ENCODE measurements at regions not wholly inside any gene's neighbourhood (a gene's known extent, or its start where the extent isn't known, plus 50 kb on each side); places are given as distances from the start of the nearest gene placed in this dataset.

GRCh38 chr6:144662812-144663365 lies 377.8 kb downstream of the UTRN start:
- H3K4me3 ChIP-seq (ENCODE audit: low read length), result no peak overlapping the region
- H3K36me3 ChIP-seq (replicated peaks; ENCODE audit: insufficient read depth, low read length), result no peaks in the 10 kb centered on the region
- no peaks in the 10 kb centered on the region for H3K9me3 ChIP-seq (replicated peaks; ENCODE audit: insufficient read depth, low read length)
- no peak overlapping the region for H3K27ac ChIP-seq (ENCODE audit: low read length)
- H2AFZ ChIP-seq (ENCODE audit: low read length), result no peak overlapping the region
- H3K4me1 ChIP-seq (ENCODE audit: low read length), result no peaks in the 10 kb centered on the region
- no peaks in the 10 kb centered on the region for H3K27me3 ChIP-seq (replicated peaks; ENCODE audit: insufficient read depth, low read length)
- no peaks in the 10 kb centered on the region for H3K9me2 ChIP-seq (replicated peaks; ENCODE audit: insufficient read depth, low read length)
- no peak overlapping the region for H3K9ac ChIP-seq (ENCODE audit: low read length)
- no peak for DNase-seq
- no peaks in the 10 kb centered on the region for H4K20me1 ChIP-seq (ENCODE audit: insufficient read depth, low read length)
- no peak overlapping the region for H3K4me2 ChIP-seq (ENCODE audit: low read depth, low read length)
- TF ChIP-seq EZH2 (optimal IDR thresholded peaks at IDR 0.05; ENCODE audit: low read depth, low read length) (no peak), EZH2phosphoT487 (IDR thresholded peaks at IDR 0.05; ENCODE audit: low read length) (no peak)
- TF ChIP-seq, protein P1, sequence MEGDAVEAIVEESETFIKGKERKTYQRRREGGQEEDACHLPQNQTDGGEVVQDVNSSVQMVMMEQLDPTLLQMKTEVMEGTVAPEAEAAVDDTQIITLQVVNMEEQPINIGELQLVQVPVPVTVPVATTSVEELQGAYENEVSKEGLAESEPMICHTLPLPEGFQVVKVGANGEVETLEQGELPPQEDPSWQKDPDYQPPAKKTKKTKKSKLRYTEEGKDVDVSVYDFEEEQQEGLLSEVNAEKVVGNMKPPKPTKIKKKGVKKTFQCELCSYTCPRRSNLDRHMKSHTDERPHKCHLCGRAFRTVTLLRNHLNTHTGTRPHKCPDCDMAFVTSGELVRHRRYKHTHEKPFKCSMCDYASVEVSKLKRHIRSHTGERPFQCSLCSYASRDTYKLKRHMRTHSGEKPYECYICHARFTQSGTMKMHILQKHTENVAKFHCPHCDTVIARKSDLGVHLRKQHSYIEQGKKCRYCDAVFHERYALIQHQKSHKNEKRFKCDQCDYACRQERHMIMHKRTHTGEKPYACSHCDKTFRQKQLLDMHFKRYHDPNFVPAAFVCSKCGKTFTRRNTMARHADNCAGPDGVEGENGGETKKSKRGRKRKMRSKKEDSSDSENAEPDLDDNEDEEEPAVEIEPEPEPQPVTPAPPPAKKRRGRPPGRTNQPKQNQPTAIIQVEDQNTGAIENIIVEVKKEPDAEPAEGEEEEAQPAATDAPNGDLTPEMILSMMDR (IDR thresholded peaks at IDR 0.05; ENCODE audit: low read length), result no peak
- H3K79me2 ChIP-seq (ENCODE audit: low read length), result no peaks in the 10 kb centered on the region
- H3F3A ChIP-seq (ENCODE audit: insufficient read depth, low read length), result no peaks in the 10 kb centered on the region

DNA sequence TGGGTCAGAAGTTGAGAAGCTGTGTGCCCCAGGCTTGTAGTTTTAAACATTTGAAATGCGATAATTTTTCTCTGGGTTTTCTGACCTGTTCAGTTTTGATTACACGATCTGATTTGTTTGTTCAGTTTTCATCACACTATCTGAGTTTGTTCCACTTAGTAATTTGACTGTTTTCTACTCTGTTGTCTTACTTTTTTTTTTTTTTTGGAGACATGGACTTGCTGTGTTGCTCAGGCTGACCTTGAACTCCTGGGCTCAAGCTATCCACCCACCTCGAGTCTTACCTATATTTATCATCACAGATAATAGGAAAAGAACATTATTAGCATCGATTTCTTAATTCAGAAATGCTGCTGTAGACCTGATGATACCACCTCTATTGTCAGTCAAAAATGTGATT lies 379.1 kb downstream of the UTRN start:
- no peaks in the 10 kb centered on the region for H3K36me3 ChIP-seq (replicated peaks; ENCODE audit: insufficient read depth, low read length)
- H3K9me2 ChIP-seq (replicated peaks; ENCODE audit: insufficient read depth, low read length), result no peaks in the 10 kb centered on the region
- H3K9me3 ChIP-seq (replicated peaks; ENCODE audit: insufficient read depth, low read length), result no peaks in the 10 kb centered on the region
- H3K4me1 ChIP-seq (ENCODE audit: low read length), result no peaks in the 10 kb centered on the region
- H3F3A ChIP-seq (ENCODE audit: insufficient read depth, low read length), result no peaks in the 10 kb centered on the region
- no peak overlapping the region for H3K9ac ChIP-seq (ENCODE audit: low read length)
- H3K27ac ChIP-seq (ENCODE audit: low read length), result no peak overlapping the region
- H3K4me2 ChIP-seq (ENCODE audit: low read depth, low read length), result no peak overlapping the region
- no peaks in the 10 kb centered on the region for H4K20me1 ChIP-seq (ENCODE audit: insufficient read depth, low read length)
- H3K79me2 ChIP-seq (ENCODE audit: low read length), result no peaks in the 10 kb centered on the region
- TF ChIP-seq, protein P1 (IDR thresholded peaks at IDR 0.05; ENCODE audit: low read length), result no peak
- TF ChIP-seq EZH2 (optimal IDR thresholded peaks at IDR 0.05; ENCODE audit: low read depth, low read length), result no peak
- TF ChIP-seq EZH2phosphoT487 (IDR thresholded peaks at IDR 0.05; ENCODE audit: low read length), result no peak
- H2AFZ ChIP-seq (ENCODE audit: low read length), result no peak overlapping the region
- no peak for DNase-seq
- H3K27me3 ChIP-seq (replicated peaks; ENCODE audit: insufficient read depth, low read length), result no peaks in the 10 kb centered on the region
- no peak overlapping the region for H3K4me3 ChIP-seq (ENCODE audit: low read length)

DNA sequence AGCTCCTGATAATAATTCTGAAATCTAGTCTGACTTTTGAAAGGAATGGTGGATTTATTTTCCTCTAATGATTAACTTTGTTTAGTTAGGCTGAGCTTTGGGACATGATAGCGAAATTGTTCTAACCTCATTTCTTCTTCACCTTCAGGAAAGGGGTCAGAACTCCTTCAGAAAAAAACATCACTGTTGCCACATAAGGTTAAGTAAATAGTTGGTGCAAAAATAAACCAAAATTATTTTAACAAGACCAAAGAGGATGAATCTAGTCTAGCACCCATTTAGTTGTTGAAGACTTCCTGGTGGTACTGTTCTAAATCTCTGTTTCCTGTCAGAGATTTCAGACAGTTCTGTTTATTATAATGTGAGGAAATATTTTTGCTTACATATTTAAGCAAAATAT lies 379.8 kb downstream of the UTRN start:
- H3K4me2 ChIP-seq (ENCODE audit: low read depth, low read length), result no peak overlapping the region

More for the DNA sequence above, 379.8 kb downstream of the UTRN start:
- no peak overlapping the region for H3K4me3 ChIP-seq (ENCODE audit: low read length)
- no peaks in the 10 kb centered on the region for H3K36me3 ChIP-seq (replicated peaks; ENCODE audit: insufficient read depth, low read length)
- no peak for TF ChIP-seq EZH2phosphoT487 (IDR thresholded peaks at IDR 0.05; ENCODE audit: low read length)
- TF ChIP-seq, protein P1 (IDR thresholded peaks at IDR 0.05; ENCODE audit: low read length), result no peak
- no peak for DNase-seq
- no peak overlapping the region for H3K9ac ChIP-seq (ENCODE audit: low read length)
- H2AFZ ChIP-seq (ENCODE audit: low read length), result no peak overlapping the region
- no peaks in the 10 kb centered on the region for H3K4me1 ChIP-seq (ENCODE audit: low read length)
- H3K9me2 ChIP-seq (replicated peaks; ENCODE audit: insufficient read depth, low read length), result no peaks in the 10 kb centered on the region
- H3K27ac ChIP-seq (ENCODE audit: low read length), result no peak overlapping the region
- no peaks in the 10 kb centered on the region for H4K20me1 ChIP-seq (ENCODE audit: insufficient read depth, low read length)
- H3K9me3 ChIP-seq (replicated peaks; ENCODE audit: insufficient read depth, low read length), result no peaks in the 10 kb centered on the region
- no peaks in the 10 kb centered on the region for H3K79me2 ChIP-seq (ENCODE audit: low read length)
- no peaks in the 10 kb centered on the region for H3F3A ChIP-seq (ENCODE audit: insufficient read depth, low read length)
- H3K27me3 ChIP-seq (replicated peaks; ENCODE audit: insufficient read depth, low read length), result no peaks in the 10 kb centered on the region
